ENCODE measurements at regions not wholly inside any gene's neighbourhood (a gene's known extent, or its start where the extent isn't known, plus 50 kb on each side); places are given as distances from the start of the nearest gene placed in this dataset.

- no peak overlapping the region for H3K4me3 ChIP-seq
- DNase-seq = no peak
- peaks cover 0 to 14% (median 0%) of the 10 kb centered on the region in 8 donors for H3K9me3 ChIP-seq
- no peaks in the 10 kb centered on the region for H3K36me3 ChIP-seq
- TF ChIP-seq CTCF (IDR thresholded peaks at IDR 0.05 in 8 of 11, conservative IDR thresholded peaks at IDR 0.05 in 3 of 11) = no peak
- H3K27me3 ChIP-seq (replicated peaks in 1 of 7) = no peaks in the 10 kb centered on the region
- no peak overlapping the region for H3K27ac ChIP-seq
- intact Hi-C loops (cut with DNase I; ENCODE audit: low total_unique reads) = no loop called here
- no peaks in the 10 kb centered on the region for H3K4me1 ChIP-seq
- WGBS, 5 donors = 73 to 85% (median 78%) methylated on average over 1 of the region's 1 CpG
Measured at GRCh38 chr18:38067086-38067485, 501.5 kb upstream of the CELF4 start.

- intact Hi-C loops (cut with DNase I; ENCODE audit: low total_unique reads) = no loop called here
- DNase-seq = no peak
- H3K9me3 ChIP-seq = peaks cover 0 to 2% (median 0%) of the 10 kb centered on the region in 8 donors
Measured at GRCh38 chr18:38052879-38053590, 487.4 kb upstream of the CELF4 start.

GRCh38 chr18:38047820-38048219 is 482.2 kb upstream of the CELF4 start:
- Histone ChIP-seq H3K9me3 (peaks cover 0 to 2% (median 0%) of the 10 kb centered on the region in 8 donors), H3K27me3 (replicated peaks in 1 of 7) (no peaks in the 10 kb centered on the region), H3K4me1 (no peaks in the 10 kb centered on the region), H3K27ac (no peak overlapping the region), H3K4me3 (no peak overlapping the region), H3K36me3 (no peaks in the 10 kb centered on the region)
- intact Hi-C loops (cut with DNase I; ENCODE audit: low total_unique reads) = no loop called here
- TF ChIP-seq POLR2A (IDR thresholded peaks at IDR 0.05) = no peak
- TF ChIP-seq CTCF (IDR thresholded peaks at IDR 0.05 in 8 of 11, conservative IDR thresholded peaks at IDR 0.05 in 3 of 11) = no peak
- TF ChIP-seq POLR2AphosphoS5 (IDR thresholded peaks at IDR 0.05) = no peak
- no peak for DNase-seq
- WGBS, 5 donors = 73 to 86% (median 79%) methylated on average over 3 of the region's 3 CpGs

More at GRCh38 chr18:38052879-38053590, 487.4 kb upstream of the CELF4 start:
- Histone ChIP-seq H3K4me3 (no peak overlapping the region), H3K36me3 (no peaks in the 10 kb centered on the region), H3K4me1 (no peaks in the 10 kb centered on the region), H3K27ac (no peak overlapping the region), H3K27me3 (replicated peaks in 1 of 7) (no peaks in the 10 kb centered on the region)
- no peak for TF ChIP-seq CTCF (IDR thresholded peaks at IDR 0.05 in 8 of 11, conservative IDR thresholded peaks at IDR 0.05 in 3 of 11)
- TF ChIP-seq POLR2AphosphoS5 (IDR thresholded peaks at IDR 0.05) = no peak
- TF ChIP-seq POLR2A (IDR thresholded peaks at IDR 0.05) = no peak
- WGBS, 5 donors = 84 to 91% (median 89%) methylated on average over 3 of the region's 3 CpGs

- no peak overlapping the region for H3K4me3 ChIP-seq
- WGBS, 5 donors = 74 to 87% (median 79%) methylated on average over 3 of the region's 3 CpGs
- TF ChIP-seq POLR2A (IDR thresholded peaks at IDR 0.05) (no peak), CTCF (IDR thresholded peaks at IDR 0.05 in 8 of 11, conservative IDR thresholded peaks at IDR 0.05 in 3 of 11) (no peak), POLR2AphosphoS5 (IDR thresholded peaks at IDR 0.05) (no peak)
- intact Hi-C loops (cut with DNase I; ENCODE audit: low total_unique reads) = no loop called here
- no peak for DNase-seq
- H3K27ac ChIP-seq = no peak overlapping the region
- H3K4me1 ChIP-seq = no peaks in the 10 kb centered on the region
- H3K9me3 ChIP-seq = peaks cover 0 to 2% (median 0%) of the 10 kb centered on the region in 8 donors
- H3K27me3 ChIP-seq (replicated peaks in 1 of 7) = no peaks in the 10 kb centered on the region
- H3K36me3 ChIP-seq = no peaks in the 10 kb centered on the region
Measured at GRCh38 chr18:38046651-38047050, 481.1 kb upstream of the CELF4 start.
